Parathyroid adenoma (tissue), 2 donors: ENCODE measurements at regions not wholly inside any gene's neighbourhood (a gene's known extent, or its start where the extent isn't known, plus 50 kb on each side); places are given as distances from the start of the nearest gene placed in this dataset.

Experiments used
- H2AFZ ChIP-seq: fragments of 300-600 bp; sonication (generic); one replicate; pipeline ENCODE4 v1.7.0; 2017; ENCODE audit warnings: antibody characterized with exemption, mild to moderate bottlenecking
- H3K27ac ChIP-seq: fragments of 300-600 bp; sonication (generic); one replicate; pipeline ENCODE4 v1.7.0; 2017
- H3K27me3 ChIP-seq: fragments of 300-600 bp; sonication (generic); one replicate; pipeline ENCODE4 v1.7.0; 2017; ENCODE audit warnings: low read length; ENCODE audit not compliant: control insufficient read depth, insufficient read depth
- H3K36me3 ChIP-seq: fragments of 300-600 bp; sonication (generic); one replicate; pipeline ENCODE4 v1.7.0; 2017; ENCODE audit warnings: low read length; ENCODE audit not compliant: control insufficient read depth, insufficient read depth
- H3K4me1 ChIP-seq: fragments of 300-600 bp; sonication (generic); one replicate; pipeline ENCODE4 v1.7.0; 2017; ENCODE audit warnings: control low read depth
- H3K4me2 ChIP-seq: fragments of 300-600 bp; sonication (generic); one replicate; pipeline ENCODE4 v1.7.0; 2017; ENCODE audit warnings: low read length
- H3K4me3 ChIP-seq: fragments of 300-600 bp; sonication (generic); one replicate; pipeline ENCODE4 v1.7.0; 2017; ENCODE audit warnings: low read depth, low read length
- H3K79me2 ChIP-seq: fragments of 300-600 bp; sonication (generic); one replicate; pipeline ENCODE4 v1.7.0; 2017; ENCODE audit warnings: control low read depth
- H3K9ac ChIP-seq: fragments of 300-600 bp; sonication (generic); one replicate; pipeline ENCODE4 v1.7.0; 2017; ENCODE audit warnings: mild to moderate bottlenecking
- H3K9me3 ChIP-seq: fragments of 300-600 bp; sonication (generic); one replicate; pipeline ENCODE4 v1.7.0; 2017; ENCODE audit warnings: low read length; ENCODE audit not compliant: control insufficient read depth
- TF ChIP-seq, protein P1 (sequence below): fragments of 300-600 bp; sonication (generic); IDR thresholded peaks from one replicate; pipeline ENCODE4 v1.7.0; 2017; ENCODE audit warnings: antibody characterized with exemption, mild to moderate bottlenecking
- donor health status: primary hyperparathyroidism.

DNA sequence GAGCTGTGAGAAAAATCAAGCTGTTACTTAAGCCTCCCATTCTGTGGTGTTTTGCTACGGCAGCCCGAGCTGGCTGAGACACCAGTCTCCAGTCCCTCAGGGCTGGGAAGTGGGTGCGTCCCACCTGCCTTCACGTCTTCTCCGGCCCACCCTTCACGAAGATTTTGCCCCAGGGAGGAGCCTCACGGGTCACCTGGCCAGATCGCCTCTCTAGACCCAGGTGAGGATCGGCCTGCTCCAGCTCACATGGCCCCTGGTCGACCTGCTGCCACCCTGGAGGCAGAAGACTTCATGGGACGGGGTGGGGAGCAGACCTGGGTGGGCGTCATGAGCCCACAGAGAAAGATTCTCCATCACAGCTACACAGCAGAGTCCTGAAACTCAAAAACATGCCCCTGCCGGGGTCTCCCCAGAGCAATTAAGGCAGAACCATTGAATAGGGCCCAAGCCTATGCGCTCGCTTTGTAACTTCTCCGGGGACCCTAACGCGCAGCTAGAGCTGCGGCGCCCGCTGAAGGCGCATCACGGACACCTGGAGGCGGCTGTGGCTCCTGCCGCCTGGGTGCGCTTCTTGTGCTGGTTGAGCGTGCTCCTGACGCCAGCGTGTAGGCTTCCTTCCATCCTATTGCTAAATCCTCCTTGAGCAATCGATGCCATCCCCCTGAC, 92.6 kb upstream of the ALDH1A3 start:
- no peaks in the 10 kb centered on the region for H3K27me3 ChIP-seq
- no peak overlapping the region for H3K27ac ChIP-seq
- no peak overlapping the region for H3K9ac ChIP-seq
- H3K4me2 ChIP-seq = no peak overlapping the region
- TF ChIP-seq, protein P1, sequence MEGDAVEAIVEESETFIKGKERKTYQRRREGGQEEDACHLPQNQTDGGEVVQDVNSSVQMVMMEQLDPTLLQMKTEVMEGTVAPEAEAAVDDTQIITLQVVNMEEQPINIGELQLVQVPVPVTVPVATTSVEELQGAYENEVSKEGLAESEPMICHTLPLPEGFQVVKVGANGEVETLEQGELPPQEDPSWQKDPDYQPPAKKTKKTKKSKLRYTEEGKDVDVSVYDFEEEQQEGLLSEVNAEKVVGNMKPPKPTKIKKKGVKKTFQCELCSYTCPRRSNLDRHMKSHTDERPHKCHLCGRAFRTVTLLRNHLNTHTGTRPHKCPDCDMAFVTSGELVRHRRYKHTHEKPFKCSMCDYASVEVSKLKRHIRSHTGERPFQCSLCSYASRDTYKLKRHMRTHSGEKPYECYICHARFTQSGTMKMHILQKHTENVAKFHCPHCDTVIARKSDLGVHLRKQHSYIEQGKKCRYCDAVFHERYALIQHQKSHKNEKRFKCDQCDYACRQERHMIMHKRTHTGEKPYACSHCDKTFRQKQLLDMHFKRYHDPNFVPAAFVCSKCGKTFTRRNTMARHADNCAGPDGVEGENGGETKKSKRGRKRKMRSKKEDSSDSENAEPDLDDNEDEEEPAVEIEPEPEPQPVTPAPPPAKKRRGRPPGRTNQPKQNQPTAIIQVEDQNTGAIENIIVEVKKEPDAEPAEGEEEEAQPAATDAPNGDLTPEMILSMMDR = no peak
- H2AFZ ChIP-seq = no peak overlapping the region
- H3K36me3 ChIP-seq = no peaks in the 10 kb centered on the region
- no peaks in the 10 kb centered on the region for H3K9me3 ChIP-seq
- no peaks in the 10 kb centered on the region for H3K4me1 ChIP-seq
- no peaks in the 10 kb centered on the region for H3K79me2 ChIP-seq
- no peak overlapping the region for H3K4me3 ChIP-seq

GRCh38 chr15:100787567-100788417, 91.8 kb upstream of the ALDH1A3 start:
- no peaks in the 10 kb centered on the region for H3K36me3 ChIP-seq
- H3K4me3 ChIP-seq = no peak overlapping the region
- H3K4me1 ChIP-seq = no peaks in the 10 kb centered on the region
- TF ChIP-seq, protein P1 = no peak
- H3K9ac ChIP-seq = no peak overlapping the region
- H3K27ac ChIP-seq = no peak overlapping the region
- H3K27me3 ChIP-seq = no peaks in the 10 kb centered on the region
- no peaks in the 10 kb centered on the region for H3K9me3 ChIP-seq
- H3K79me2 ChIP-seq = no peaks in the 10 kb centered on the region
- no peak overlapping the region for H3K4me2 ChIP-seq
- H2AFZ ChIP-seq = no peak overlapping the region

DNA sequence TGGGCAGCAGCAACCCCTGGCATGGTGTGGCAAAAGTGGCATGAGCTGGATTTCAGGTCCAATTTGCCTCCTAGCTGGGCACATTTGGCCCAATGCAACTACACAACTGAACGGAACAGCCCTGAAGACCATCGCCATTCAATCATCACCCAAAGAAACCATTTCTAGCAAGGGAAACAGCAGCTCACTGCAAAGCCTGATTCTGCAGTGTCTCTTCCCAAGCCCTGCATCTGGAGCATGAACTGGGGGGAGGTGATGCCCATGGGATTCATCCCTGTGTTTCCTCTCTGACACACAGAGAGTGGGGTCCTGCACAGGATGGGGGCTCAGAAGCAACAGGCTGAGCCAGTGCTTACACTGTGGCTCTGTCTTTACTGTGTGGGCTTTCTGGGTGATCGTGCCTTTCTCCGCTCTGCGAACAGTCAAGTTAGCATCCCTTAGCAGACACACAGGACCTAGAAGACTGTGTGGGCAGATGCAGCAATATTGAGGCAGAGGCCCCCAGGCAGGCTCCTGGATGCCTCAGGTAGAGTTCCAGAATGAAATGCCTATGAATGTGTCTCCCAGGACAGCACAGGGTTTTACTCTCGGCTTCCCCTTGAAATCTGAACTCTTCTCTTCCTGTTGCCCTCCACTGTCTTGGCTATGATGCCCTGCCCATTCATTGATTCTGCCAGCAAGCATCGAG, 91.1 kb upstream of the ALDH1A3 start:
- H3K4me3 ChIP-seq = no peak overlapping the region
- H3K36me3 ChIP-seq = no peaks in the 10 kb centered on the region
- no peak overlapping the region for H3K4me2 ChIP-seq
- no peak overlapping the region for H3K9ac ChIP-seq
- no peaks in the 10 kb centered on the region for H3K79me2 ChIP-seq
- no peak overlapping the region for H2AFZ ChIP-seq
- no peaks in the 10 kb centered on the region for H3K4me1 ChIP-seq
- TF ChIP-seq, protein P1 = no peak
- H3K9me3 ChIP-seq = no peaks in the 10 kb centered on the region
- H3K27me3 ChIP-seq = no peaks in the 10 kb centered on the region
- no peak overlapping the region for H3K27ac ChIP-seq

DNA sequence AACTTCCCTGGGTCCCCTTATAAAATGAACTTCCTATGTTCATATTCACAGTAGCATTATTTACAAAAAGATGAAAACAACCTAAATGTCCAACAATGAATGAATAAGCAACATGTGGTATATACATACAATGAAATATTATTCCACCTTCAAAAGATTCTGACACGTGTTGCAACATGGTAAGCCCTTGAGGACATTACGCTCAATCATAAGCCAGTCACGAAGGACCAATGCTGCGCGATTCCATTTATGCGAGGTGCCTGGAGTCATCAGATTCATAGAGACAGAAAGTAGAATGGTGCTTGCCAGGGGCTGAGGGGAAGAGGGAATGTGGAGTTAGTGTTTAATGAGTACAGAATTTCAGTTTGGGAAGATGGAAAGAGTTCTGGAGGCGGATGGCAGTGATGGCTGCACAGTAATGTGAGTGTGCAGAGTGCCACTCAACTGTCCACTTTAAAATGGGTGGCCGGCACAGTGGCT, 88.8 kb upstream of the ALDH1A3 start:
- no peaks in the 10 kb centered on the region for H3K9me3 ChIP-seq
- no peak overlapping the region for H2AFZ ChIP-seq
- H3K4me3 ChIP-seq = no peak overlapping the region
- H3K79me2 ChIP-seq = no peaks in the 10 kb centered on the region
- no peaks in the 10 kb centered on the region for H3K27me3 ChIP-seq
- no peak overlapping the region for H3K4me2 ChIP-seq
- H3K4me1 ChIP-seq = no peaks in the 10 kb centered on the region
- no peak overlapping the region for H3K27ac ChIP-seq
- TF ChIP-seq, protein P1 = no peak
- no peaks in the 10 kb centered on the region for H3K36me3 ChIP-seq
- no peak overlapping the region for H3K9ac ChIP-seq
